ENCODE measurements at regions not wholly inside any gene's neighbourhood (a gene's known extent, or its start where the extent isn't known, plus 50 kb on each side); places are given as distances from the start of the nearest gene placed in this dataset.

- Histone ChIP-seq H3K27ac (no peak overlapping the region), H3F3A (ENCODE audit: insufficient read depth, low read depth) (no peaks in the 10 kb centered on the region), H3K9me2 (ENCODE audit: insufficient read depth) (peaks cover 3% of the 10 kb centered on the region; the same call in 1 of the 2 replicates), H3K36me3 (ENCODE audit: low read depth) (no peaks in the 10 kb centered on the region), H3K9me3 (ENCODE audit: insufficient read depth, low read depth) (no peaks in the 10 kb centered on the region), H4K20me1 (ENCODE audit: insufficient read depth) (no peaks in the 10 kb centered on the region), H3K27me3 (ENCODE audit: insufficient read depth, low read depth) (no peaks in the 10 kb centered on the region), H3K4me2 (no peak overlapping the region), H3K4me3 (no peak overlapping the region), H2AFZ (no peak overlapping the region), H3K79me2 (ENCODE audit: low read depth) (no peaks in the 10 kb centered on the region), H3K4me1 (replicated peaks; ENCODE audit: insufficient read depth) (no peaks in the 10 kb centered on the region)
- ChIA-PET CTCF (no interaction called here), POLR2A (ENCODE audit: unreplicated experiment) (no interaction called here)
- TF ChIP-seq EZH2 (IDR thresholded peaks at IDR 0.05; ENCODE audit: low read depth) (no peak), CTCF (conservative IDR thresholded peaks at IDR 0.05) (no peak)
- no peak for DNase-seq
- BruUV-seq (replicated peaks), result no TSS peak
- intact Hi-C loops (cut with micrococcal nuclease; ENCODE audit: unreplicated experiment), result no loop called here
These were observed 385.9 kb upstream of the MAD2L1 start for GRCh38 chr4:120452536-120452935.

- H3K79me2 ChIP-seq (ENCODE audit: low read depth), result no peaks in the 10 kb centered on the region
- no peaks in the 10 kb centered on the region for H3K36me3 ChIP-seq (ENCODE audit: low read depth)
- H3K27me3 ChIP-seq (ENCODE audit: insufficient read depth, low read depth), result no peaks in the 10 kb centered on the region
- no peaks in the 10 kb centered on the region for H4K20me1 ChIP-seq (ENCODE audit: insufficient read depth)
- no peak for DNase-seq
- no peaks in the 10 kb centered on the region for H3K4me1 ChIP-seq (replicated peaks; ENCODE audit: insufficient read depth)
- H2AFZ ChIP-seq, result no peak overlapping the region
- H3K9me2 ChIP-seq (ENCODE audit: insufficient read depth), result peaks cover 3% of the 10 kb centered on the region; the same call in 1 of the 2 replicates
- no TSS peak for BruUV-seq (replicated peaks)
- no peak overlapping the region for H3K4me3 ChIP-seq
- no peaks in the 10 kb centered on the region for H3F3A ChIP-seq (ENCODE audit: insufficient read depth, low read depth)
- CTCF ChIA-PET, result no interaction called here
- POLR2A ChIA-PET (ENCODE audit: unreplicated experiment), result no interaction called here
- H3K27ac ChIP-seq, result no peak overlapping the region
- no peaks in the 10 kb centered on the region for H3K9me3 ChIP-seq (ENCODE audit: insufficient read depth, low read depth)
- TF ChIP-seq EZH2 (IDR thresholded peaks at IDR 0.05; ENCODE audit: low read depth) (no peak), CTCF (conservative IDR thresholded peaks at IDR 0.05) (no peak)
- H3K4me2 ChIP-seq, result no peak overlapping the region
- intact Hi-C loops (cut with micrococcal nuclease; ENCODE audit: unreplicated experiment), result no loop called here
These were observed 385.4 kb upstream of the MAD2L1 start for GRCh38 chr4:120452001-120452400.

GRCh38 chr4:120447774-120448173, 381.1 kb upstream of the MAD2L1 start:
- no peak for DNase-seq
- Histone ChIP-seq H3K27ac (no peak overlapping the region), H3K4me1 (replicated peaks; ENCODE audit: insufficient read depth) (no peaks in the 10 kb centered on the region), H3K9me2 (ENCODE audit: insufficient read depth) (0 out of 2 replicates have a peak, but pooled peaks cover 3% of the 10 kb centered on the region), H4K20me1 (ENCODE audit: insufficient read depth) (no peaks in the 10 kb centered on the region), H3K79me2 (ENCODE audit: low read depth) (no peaks in the 10 kb centered on the region), H3K9me3 (ENCODE audit: insufficient read depth, low read depth) (no peaks in the 10 kb centered on the region), H3K36me3 (ENCODE audit: low read depth) (no peaks in the 10 kb centered on the region), H3K4me3 (no peak overlapping the region), H3K27me3 (ENCODE audit: insufficient read depth, low read depth) (no peaks in the 10 kb centered on the region), H2AFZ (0 out of 2 replicates have a peak overlapping the region, but pooled peaks have one; percentile 39), H3K4me2 (no peak overlapping the region), H3F3A (ENCODE audit: insufficient read depth, low read depth) (no peaks in the 10 kb centered on the region)
- CTCF ChIA-PET, result no interaction called here
- POLR2A ChIA-PET (ENCODE audit: unreplicated experiment), result no interaction called here
- TF ChIP-seq CTCF (conservative IDR thresholded peaks at IDR 0.05) (no peak), EZH2 (IDR thresholded peaks at IDR 0.05; ENCODE audit: low read depth) (no peak)
- intact Hi-C loops (cut with micrococcal nuclease; ENCODE audit: unreplicated experiment), result no loop called here
- BruUV-seq (replicated peaks), result no TSS peak
